ENCODE measurements at regions not wholly inside any gene's neighbourhood (a gene's known extent, or its start where the extent isn't known, plus 50 kb on each side); places are given as distances from the start of the nearest gene placed in this dataset.

- no peak for TF ChIP-seq CTCF (conservative IDR thresholded peaks at IDR 0.05; ENCODE audit: low read depth, low read length)
- no peak for TF ChIP-seq EZH2 (IDR thresholded peaks at IDR 0.05; ENCODE audit: low read length, unreplicated experiment)
- no peak for TF ChIP-seq EZH2phosphoT487 (IDR thresholded peaks at IDR 0.05; ENCODE audit: borderline replicate concordance, low read length)
Measured at GRCh38 chr5:90305041-90305720, 104.4 kb downstream of the CETN3 start.

All from PC-3 (cell line).